OCI-LY7 (cell line): ENCODE measurements at regions not wholly inside any gene's neighbourhood (a gene's known extent, or its start where the extent isn't known, plus 50 kb on each side); places are given as distances from the start of the nearest gene placed in this dataset.

Experiments used
- BruUV-seq: library from RNA; stranded (reverse); fragments of 400-500 nt; replicated peaks from 2 replicates; lab custom pipeline; 2021; lab: Mats Ljungman, UMichigan
- CTCF ChIA-PET: fragments of 300-600 bp; sonication (Branson Sonifier 250); formaldehyde crosslinking; loops from one replicate; lab custom pipeline; 2022; ENCODE audit warnings: antibody characterized with exemption; ENCODE audit not compliant: unreplicated experiment; lab: Charles Lee
- POLR2A ChIA-PET: fragments of 300-600 bp; sonication (Branson Sonifier 250); formaldehyde crosslinking; loops from one replicate; lab custom pipeline; 2022; ENCODE audit warnings: antibody characterized with exemption; lab: Charles Lee
- DNase-seq: peaks from one replicate; pipeline ENCODE4 v3.0.0-alpha.2; 2015; ENCODE audit warnings: low spot score
- H2AFZ ChIP-seq: fragments of 200-600 bp; sonication (generic), shearing (Covaris generic); 2 replicates; pipeline ENCODE4 v1.6.1; 2014; ENCODE audit warnings: mild to moderate bottlenecking, antibody characterized with exemption, low read length, moderate library complexity
- H3K27ac ChIP-seq: fragments of 200-600 bp; sonication (generic); 2 replicates; pipeline ENCODE4 v1.5.1; 2014; ENCODE audit warnings: mixed run types, low read depth, mild to moderate bottlenecking, moderate library complexity, low read length, inconsistent platforms; ENCODE audit not compliant: poor library complexity, severe bottlenecking
- H3K36me3 ChIP-seq: fragments of 200-600 bp; sonication (generic); 2 replicates; pipeline ENCODE4 v1.6.1; 2014; ENCODE audit warnings: mild to moderate bottlenecking, antibody characterized with exemption, low read length, moderate library complexity, mixed read lengths; ENCODE audit not compliant: insufficient read depth
- H3K4me1 ChIP-seq: fragments of 200-600 bp; sonication (generic); 2 replicates; pipeline ENCODE4 v1.5.1; 2014; ENCODE audit warnings: mild to moderate bottlenecking, low read length; ENCODE audit not compliant: insufficient read depth, poor library complexity, severe bottlenecking
- H3K4me2 ChIP-seq: fragments of 200-600 bp; sonication (generic); 2 replicates; pipeline ENCODE4 v1.6.1; 2014; ENCODE audit warnings: mild to moderate bottlenecking, low read length
- H3K4me3 ChIP-seq: fragments of 200-600 bp; sonication (generic); 2 replicates; pipeline ENCODE4 v1.5.1; 2014; ENCODE audit warnings: mild to moderate bottlenecking, low read depth, low read length; ENCODE audit not compliant: poor library complexity, severe bottlenecking
- H3K79me2 ChIP-seq: fragments of 200-600 bp; sonication (generic); 2 replicates; pipeline ENCODE4 v1.6.1; 2016; ENCODE audit warnings: low read depth, mild to moderate bottlenecking, low read length, moderate library complexity, mixed read lengths; ENCODE audit not compliant: insufficient read depth
- H3K9me2 ChIP-seq: fragments of 200-600 bp; sonication (generic); 2 replicates; pipeline ENCODE4 v1.6.1; 2016; ENCODE audit warnings: mild to moderate bottlenecking, low read length, mixed read lengths; ENCODE audit not compliant: insufficient read depth
- H3K9me3 ChIP-seq: fragments of 200-600 bp; sonication (generic); 2 replicates; pipeline ENCODE4 v1.6.1; 2014; ENCODE audit warnings: mild to moderate bottlenecking, mixed run types, low read length, mixed read lengths
- H4K20me1 ChIP-seq: fragments of 200-600 bp; sonication (generic); 2 replicates; pipeline ENCODE4 v1.6.1; 2014; ENCODE audit warnings: mild to moderate bottlenecking, antibody characterized with exemption, low read length, moderate library complexity, mixed read lengths; ENCODE audit not compliant: insufficient read depth
- CTCF ChIP-seq: fragments of 200-600 bp; sonication (generic); conservative IDR thresholded peaks from 2 replicates; pipeline ENCODE4 v1.5.1; 2014; ENCODE audit warnings: mild to moderate bottlenecking, antibody characterized with exemption, low read length, moderate library complexity, mixed read lengths
- EZH2phosphoT487 ChIP-seq: fragments of 200-600 bp; sonication (generic); IDR thresholded peaks from 2 replicates; pipeline ENCODE4 v1.6.1; 2018; ENCODE audit warnings: low read depth, borderline replicate concordance, mild to moderate bottlenecking, mixed run types, antibody characterized with exemption, low read length, moderate library complexity, mixed read lengths
- intact Hi-C: fragments of 100-400 bp; cut with micrococcal nuclease; formaldehyde crosslinking; loops from one replicate; pipeline ENCODE4 v1.10.0; 2022; ENCODE audit not compliant: unreplicated experiment

DNA sequence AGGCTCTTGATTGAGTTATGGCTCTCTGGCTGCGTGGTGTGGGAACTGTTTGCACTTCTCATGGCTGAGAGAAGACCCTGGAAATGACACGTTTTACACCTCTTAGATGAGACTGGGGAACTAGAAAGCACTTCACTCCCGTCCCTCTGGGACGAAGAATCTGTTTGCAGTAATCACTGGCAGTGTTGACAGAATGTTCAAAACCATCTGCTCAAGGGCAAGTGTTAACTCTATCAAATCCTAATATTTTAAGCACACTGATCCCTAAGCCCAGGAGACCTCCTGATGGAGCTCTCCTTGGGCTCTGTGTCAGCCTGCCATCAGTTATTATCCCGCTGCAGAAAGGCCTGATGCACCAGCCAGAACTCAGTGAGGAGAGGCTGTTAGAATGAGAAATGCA is 323.8 kb upstream of the DNAJC19 start:
- CTCF ChIA-PET = no interaction called here
- intact Hi-C loops = no loop called here
- no peaks in the 10 kb centered on the region for H3K9me3 ChIP-seq
- H2AFZ ChIP-seq = no peak overlapping the region
- DNase-seq = no peak
- H3K4me1 ChIP-seq = peaks cover 3% of the 10 kb centered on the region
- no peaks in the 10 kb centered on the region for H3K79me2 ChIP-seq
- H3K4me3 ChIP-seq = no peak overlapping the region
- no peaks in the 10 kb centered on the region for H3K9me2 ChIP-seq
- TF ChIP-seq CTCF (no peak), EZH2phosphoT487 (no peak)
- POLR2A ChIA-PET = no interaction called here
- BruUV-seq = no TSS peak
- H3K4me2 ChIP-seq = no peak overlapping the region
- no peaks in the 10 kb centered on the region for H4K20me1 ChIP-seq
- H3K36me3 ChIP-seq = no peaks in the 10 kb centered on the region
- H3K27ac ChIP-seq = no peak overlapping the region

DNA sequence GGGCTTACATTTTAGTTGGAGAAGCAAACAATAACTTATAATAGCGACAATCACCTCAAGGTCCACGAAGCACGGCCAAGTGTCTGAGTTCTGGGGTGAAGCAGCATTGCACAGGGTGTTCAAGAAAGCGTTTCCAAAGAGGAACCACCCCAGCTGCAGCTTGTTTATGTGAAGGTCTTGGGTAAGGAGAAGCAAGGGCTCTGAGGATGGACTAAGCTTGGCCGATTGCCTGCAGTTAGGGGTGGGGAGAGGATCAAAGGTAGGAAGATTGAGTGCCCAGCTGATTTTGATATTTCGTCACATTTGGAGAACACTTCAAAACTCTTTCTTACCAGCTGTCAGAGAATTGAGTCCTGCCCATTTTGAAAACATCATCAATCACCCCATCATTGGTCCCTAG is 321.6 kb upstream of the DNAJC19 start:
- H3K79me2 ChIP-seq = no peaks in the 10 kb centered on the region
- no peak for DNase-seq
- CTCF ChIA-PET = no interaction called here
- POLR2A ChIA-PET = interaction anchor here (0.6 to 0.7 kb wide), 5 partner anchors 193 to 1330 kb away, joined by 3 to 13 read pairs (median 4); no protein-coding TSS in a partner anchor
- H3K36me3 ChIP-seq = no peaks in the 10 kb centered on the region
- no peak overlapping the region for H3K4me2 ChIP-seq
- no peaks in the 10 kb centered on the region for H3K4me1 ChIP-seq
- no peaks in the 10 kb centered on the region for H4K20me1 ChIP-seq
- H3K27ac ChIP-seq = no peak overlapping the region
- no TSS peak for BruUV-seq
- H3K4me3 ChIP-seq = no peak overlapping the region
- intact Hi-C loops = no loop called here
- no peak overlapping the region for H2AFZ ChIP-seq
- TF ChIP-seq EZH2phosphoT487 (no peak), CTCF (no peak)
- H3K9me3 ChIP-seq = no peaks in the 10 kb centered on the region
- H3K9me2 ChIP-seq = no peaks in the 10 kb centered on the region

DNA sequence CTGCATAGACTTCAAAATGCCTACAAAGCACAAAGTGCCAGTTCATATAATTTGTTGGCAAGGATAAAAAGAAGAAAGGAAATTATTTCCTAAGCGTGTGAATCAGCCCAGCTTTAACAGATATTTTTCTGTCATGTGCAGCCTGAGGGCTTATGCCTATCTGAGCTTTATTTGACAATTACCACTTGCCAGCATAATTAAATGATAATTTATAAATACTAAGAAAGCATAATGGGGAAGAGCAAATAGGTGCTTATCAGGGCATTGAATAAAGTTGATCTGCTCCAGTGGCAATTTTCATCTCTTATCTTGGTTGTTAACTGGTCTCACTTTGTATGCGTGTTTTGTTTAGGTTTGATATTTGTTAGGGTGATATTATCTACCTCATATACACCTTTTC is 313.4 kb upstream of the DNAJC19 start:
- H3K9me2 ChIP-seq = no peaks in the 10 kb centered on the region
- no peaks in the 10 kb centered on the region for H3K4me1 ChIP-seq
- H3K27ac ChIP-seq = no peak overlapping the region
- no peaks in the 10 kb centered on the region for H4K20me1 ChIP-seq
- intact Hi-C loops = no loop called here
- CTCF ChIA-PET = no interaction called here
- H3K4me3 ChIP-seq = no peak overlapping the region
- H2AFZ ChIP-seq = no peak overlapping the region
- DNase-seq = no peak
- BruUV-seq = no TSS peak
- no peaks in the 10 kb centered on the region for H3K79me2 ChIP-seq
- no peaks in the 10 kb centered on the region for H3K9me3 ChIP-seq
- TF ChIP-seq CTCF (no peak), EZH2phosphoT487 (no peak)
- no peak overlapping the region for H3K4me2 ChIP-seq
- POLR2A ChIA-PET = no interaction called here
- H3K36me3 ChIP-seq = no peaks in the 10 kb centered on the region
